ENCODE measurements at regions not wholly inside any gene's neighbourhood (a gene's known extent, or its start where the extent isn't known, plus 50 kb on each side); places are given as distances from the start of the nearest gene placed in this dataset.

- no peak for TF ChIP-seq GATA2 (IDR thresholded peaks at IDR 0.05; ENCODE audit: low read depth, low read length)
- no peak for TF ChIP-seq GATA3 (IDR thresholded peaks at IDR 0.05; ENCODE audit: low read depth, low read length)
Measured at GRCh38 chr6:14545496-14545895, 427.9 kb downstream of the CD83 start.
